ENCODE measurements at regions not wholly inside any gene's neighbourhood (a gene's known extent, or its start where the extent isn't known, plus 50 kb on each side); places are given as distances from the start of the nearest gene placed in this dataset.

DNA sequence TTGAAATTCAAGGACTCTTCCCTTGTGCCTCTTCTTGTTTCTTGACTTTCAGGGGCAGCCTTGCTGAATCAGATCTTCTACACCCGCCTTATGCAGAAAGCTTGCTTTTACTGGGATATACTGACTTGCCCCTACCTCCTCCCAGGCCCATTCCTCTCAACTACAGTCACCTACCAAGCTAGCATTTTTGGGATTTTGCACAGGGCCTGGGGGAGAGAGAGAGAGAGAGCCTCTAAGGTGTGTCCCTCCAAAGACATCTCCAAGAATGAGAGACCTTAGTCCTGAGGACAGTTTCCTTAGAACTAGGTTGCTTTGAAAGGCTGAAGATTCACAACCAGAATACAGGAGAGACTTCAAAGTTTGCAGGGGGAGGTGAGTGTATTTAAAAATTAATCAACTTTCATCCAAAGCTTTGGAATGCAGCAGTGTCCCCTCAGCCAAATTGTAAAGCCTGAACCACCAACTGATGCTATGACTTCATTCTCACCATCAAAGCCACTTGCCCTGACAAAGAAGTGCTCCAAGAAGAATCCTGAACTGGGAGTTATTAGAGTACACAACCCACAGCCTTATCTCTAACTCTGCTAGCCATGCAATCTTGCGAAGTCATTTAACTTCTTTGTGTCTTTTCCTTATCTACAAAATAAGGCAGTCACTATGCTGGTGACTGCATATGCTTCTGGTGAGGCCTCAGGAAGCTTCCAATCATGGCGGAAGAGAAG, 96.1 kb upstream of the EGLN3 start:
- no peak overlapping the region for H3K27ac ChIP-seq (ENCODE audit: low read depth in 1 of 2, low read length in 2 of 2)
- H3K27me3 ChIP-seq (ENCODE audit: control insufficient read depth in 1 of 2, insufficient read depth in 2 of 2, low read length in 1 of 2): no peaks in the 10 kb centered on the region
- H3K4me1 ChIP-seq (ENCODE audit: control insufficient read depth in 1 of 2, insufficient read depth in 2 of 2, low read length in 2 of 2): no peaks in the 10 kb centered on the region
- H3K4me3 ChIP-seq (ENCODE audit: low read length in 2 of 2): no peak overlapping the region
- intact Hi-C loops (cut with DNase I): no loop called here
- DNase-seq: no peak
- no peak for ATAC-seq (ENCODE audit: low FRiP score)
- H3K36me3 ChIP-seq (ENCODE audit: control insufficient read depth in 1 of 2, insufficient read depth in 2 of 2, low read length in 1 of 2): no peaks in the 10 kb centered on the region
- 96 to 98% methylated on average over 3 of the region's 3 CpGs for WGBS, 2 donors
- H3K9me3 ChIP-seq (ENCODE audit: control insufficient read depth, low read length): no peaks in the 10 kb centered on the region

DNA sequence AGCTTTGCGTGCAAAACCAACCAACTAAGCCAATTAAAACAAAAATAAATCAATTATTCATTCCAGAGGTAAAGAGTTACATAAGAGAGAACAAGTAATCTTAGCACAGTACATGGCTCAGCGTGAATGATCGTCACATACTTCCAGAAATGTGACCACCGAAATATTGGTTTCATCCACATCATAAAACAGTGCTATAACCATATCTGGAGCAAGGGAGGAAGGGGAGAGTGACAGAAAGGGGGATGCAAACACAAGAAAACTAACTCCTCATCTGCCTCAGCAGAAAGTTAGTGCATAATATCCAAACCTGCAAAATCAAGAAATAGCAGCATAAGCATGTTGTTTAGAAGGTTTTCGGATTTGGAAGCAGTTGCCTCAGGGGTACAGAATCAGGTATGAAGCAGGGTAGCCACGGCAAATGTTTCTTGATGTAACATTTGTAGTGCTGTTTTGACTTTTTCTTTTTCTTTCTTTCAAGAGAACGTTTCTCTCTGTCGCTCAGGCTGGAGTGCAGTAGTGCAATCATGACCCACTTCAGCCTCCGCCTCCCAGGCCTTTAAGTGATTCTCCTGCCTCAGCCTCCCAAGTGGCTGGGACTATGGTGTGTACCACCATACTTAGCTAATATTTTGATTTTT, 93.9 kb upstream of the EGLN3 start:
- ATAC-seq (ENCODE audit: low FRiP score): no peak
- 77 to 82% methylated on average over 9 of the region's 9 CpGs for WGBS, 2 donors

DNA sequence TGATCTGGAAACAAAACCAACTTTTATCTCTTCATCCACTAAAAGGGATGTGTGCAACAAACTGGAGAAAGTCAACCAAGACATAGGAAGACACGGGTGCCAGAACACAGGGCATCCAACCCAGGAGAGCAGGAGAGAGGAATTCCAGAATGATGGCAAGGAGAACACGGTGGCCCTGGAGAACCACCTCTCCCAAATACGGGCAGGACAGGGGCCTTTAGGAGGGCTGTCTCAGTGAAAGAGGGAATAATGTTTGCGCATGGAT, 93.4 kb upstream of the EGLN3 start:
- WGBS, 2 donors: 84 to 93% methylated on average over 4 of the region's 4 CpGs

More for the DNA sequence above, 93.9 kb upstream of the EGLN3 start:
- Histone ChIP-seq H3K4me3 (ENCODE audit: low read length in 2 of 2) (no peak overlapping the region), H3K4me1 (ENCODE audit: control insufficient read depth in 1 of 2, insufficient read depth in 2 of 2, low read length in 2 of 2) (no peaks in the 10 kb centered on the region), H3K9me3 (ENCODE audit: control insufficient read depth, low read length) (no peaks in the 10 kb centered on the region), H3K27me3 (ENCODE audit: control insufficient read depth in 1 of 2, insufficient read depth in 2 of 2, low read length in 1 of 2) (peaks cover 0 to under 1% of the 10 kb centered on the region in 2 donors), H3K36me3 (ENCODE audit: control insufficient read depth in 1 of 2, insufficient read depth in 2 of 2, low read length in 1 of 2) (no peaks in the 10 kb centered on the region), H3K27ac (ENCODE audit: low read depth in 1 of 2, low read length in 2 of 2) (no peak overlapping the region)
- DNase-seq: no peak
- intact Hi-C loops (cut with DNase I): no loop called here

DNA sequence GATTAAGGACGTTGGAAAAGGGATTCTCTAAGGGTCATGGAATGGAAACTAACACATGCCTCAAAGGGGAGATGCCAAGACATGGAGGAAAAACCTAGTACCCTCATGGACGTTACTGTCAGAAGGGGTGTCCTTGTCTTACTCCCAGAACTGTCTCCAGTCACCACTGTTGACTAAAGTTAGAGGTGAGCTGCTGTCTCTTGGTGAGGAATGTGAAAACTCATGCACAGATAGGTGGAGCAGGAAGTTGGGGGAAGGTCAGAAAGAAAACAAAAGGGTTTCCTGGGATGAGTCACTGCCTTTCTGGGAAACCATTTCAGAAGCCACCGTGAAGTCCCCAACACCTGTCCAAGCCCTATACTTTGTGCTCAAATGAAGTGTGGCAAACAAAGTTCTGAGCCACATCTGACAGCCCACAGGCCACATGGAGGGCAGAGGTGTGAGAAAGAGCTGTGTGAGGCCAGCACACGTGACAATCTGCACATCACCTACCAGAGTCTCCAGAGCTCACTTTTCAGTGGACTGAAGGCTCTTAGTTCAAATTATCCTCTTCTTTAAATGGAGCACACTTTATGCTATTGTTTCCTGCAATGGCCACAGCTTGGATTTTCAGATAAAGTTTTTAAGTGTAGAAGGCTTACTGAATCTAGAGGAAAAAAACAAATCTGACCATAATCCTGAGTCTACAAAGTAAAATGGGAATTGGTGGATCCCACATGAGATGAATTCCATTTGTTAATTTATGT, 92.9 kb upstream of the EGLN3 start:
- H3K36me3 ChIP-seq (ENCODE audit: control insufficient read depth in 1 of 2, insufficient read depth in 2 of 2, low read length in 1 of 2): no peaks in the 10 kb centered on the region
- intact Hi-C loops (cut with DNase I): no loop called here
- peaks cover 0 to 2% of the 10 kb centered on the region in 2 donors for H3K27me3 ChIP-seq (ENCODE audit: control insufficient read depth in 1 of 2, insufficient read depth in 2 of 2, low read length in 1 of 2)
- no peak overlapping the region for H3K27ac ChIP-seq (ENCODE audit: low read depth in 1 of 2, low read length in 2 of 2)
- H3K4me3 ChIP-seq (ENCODE audit: low read length in 2 of 2): no peak overlapping the region
- ATAC-seq (ENCODE audit: low FRiP score) (no peak), DNase-seq (no peak)
- no peaks in the 10 kb centered on the region for H3K9me3 ChIP-seq (ENCODE audit: control insufficient read depth, low read length)
- 57 to 59% methylated on average over 4 of the region's 4 CpGs for WGBS, 2 donors
- H3K4me1 ChIP-seq (ENCODE audit: control insufficient read depth in 1 of 2, insufficient read depth in 2 of 2, low read length in 2 of 2): no peaks in the 10 kb centered on the region

More for the DNA sequence above, 93.4 kb upstream of the EGLN3 start:
- no peaks in the 10 kb centered on the region for H3K36me3 ChIP-seq (ENCODE audit: control insufficient read depth in 1 of 2, insufficient read depth in 2 of 2, low read length in 1 of 2)
- no peak overlapping the region for H3K4me3 ChIP-seq (ENCODE audit: low read length in 2 of 2)
- no peaks in the 10 kb centered on the region for H3K4me1 ChIP-seq (ENCODE audit: control insufficient read depth in 1 of 2, insufficient read depth in 2 of 2, low read length in 2 of 2)
- DNase-seq (no peak), ATAC-seq (ENCODE audit: low FRiP score) (no peak)
- H3K9me3 ChIP-seq (ENCODE audit: control insufficient read depth, low read length): no peaks in the 10 kb centered on the region
- intact Hi-C loops (cut with DNase I): no loop called here
- peaks cover 0 to 2% of the 10 kb centered on the region in 2 donors for H3K27me3 ChIP-seq (ENCODE audit: control insufficient read depth in 1 of 2, insufficient read depth in 2 of 2, low read length in 1 of 2)
- H3K27ac ChIP-seq (ENCODE audit: low read depth in 1 of 2, low read length in 2 of 2): no peak overlapping the region

DNA sequence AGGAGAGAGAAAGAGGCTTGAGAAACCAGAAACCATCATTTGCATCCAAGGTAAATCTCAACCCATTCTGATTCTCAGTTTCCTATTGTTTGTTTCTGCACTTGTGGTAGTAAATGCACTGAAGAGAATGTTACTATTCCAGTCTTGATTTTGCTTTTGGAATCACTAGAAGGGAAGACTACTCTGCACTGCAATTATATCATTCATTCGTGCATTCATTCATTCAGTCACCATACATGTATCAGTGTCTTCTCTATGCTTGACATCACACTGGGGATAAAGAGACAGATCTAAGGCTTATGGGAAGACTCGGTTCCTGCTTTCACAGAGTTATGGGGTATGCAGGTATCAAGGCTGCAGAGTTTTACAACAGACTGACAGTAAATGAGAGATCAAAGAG, 90.3 kb upstream of the EGLN3 start:
- DNase-seq (no peak), ATAC-seq (ENCODE audit: low FRiP score) (no peak)
- Histone ChIP-seq H3K9me3 (ENCODE audit: control insufficient read depth, low read length) (no peaks in the 10 kb centered on the region), H3K27ac (ENCODE audit: low read depth in 1 of 2, low read length in 2 of 2) (no peak overlapping the region), H3K4me3 (ENCODE audit: low read length in 2 of 2) (no peak overlapping the region), H3K4me1 (ENCODE audit: control insufficient read depth in 1 of 2, insufficient read depth in 2 of 2, low read length in 2 of 2) (no peaks in the 10 kb centered on the region), H3K27me3 (ENCODE audit: control insufficient read depth in 1 of 2, insufficient read depth in 2 of 2, low read length in 1 of 2) (peaks cover 0 to 2% of the 10 kb centered on the region in 2 donors), H3K36me3 (ENCODE audit: control insufficient read depth in 1 of 2, insufficient read depth in 2 of 2, low read length in 1 of 2) (no peaks in the 10 kb centered on the region)
- intact Hi-C loops (cut with DNase I): no loop called here
- 85% methylated on average over 2 of the region's 2 CpGs for WGBS, 2 donors

DNA sequence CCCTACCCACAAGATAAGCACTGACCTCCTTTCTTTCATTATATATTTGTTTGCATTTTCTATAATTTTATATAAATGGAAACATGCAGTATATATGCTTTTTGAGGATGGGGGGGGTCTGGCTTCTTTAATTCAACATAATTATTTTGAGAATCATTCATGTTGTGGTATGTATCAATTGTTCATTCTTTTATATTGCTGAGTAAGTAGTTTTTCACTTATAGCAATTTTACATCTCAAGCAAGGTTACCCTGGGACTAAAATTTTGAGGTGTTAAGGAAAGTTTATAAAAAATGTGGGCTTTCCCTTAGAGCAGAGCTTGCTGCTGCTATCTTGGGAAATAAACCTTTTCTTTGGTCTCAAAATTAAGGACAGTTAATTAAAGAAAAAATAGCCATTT, 89.9 kb upstream of the EGLN3 start:
- Histone ChIP-seq H3K9me3 (ENCODE audit: control insufficient read depth, low read length) (no peaks in the 10 kb centered on the region), H3K27me3 (ENCODE audit: control insufficient read depth in 1 of 2, insufficient read depth in 2 of 2, low read length in 1 of 2) (peaks cover 0 to 2% of the 10 kb centered on the region in 2 donors), H3K4me1 (ENCODE audit: control insufficient read depth in 1 of 2, insufficient read depth in 2 of 2, low read length in 2 of 2) (no peaks in the 10 kb centered on the region), H3K27ac (ENCODE audit: low read depth in 1 of 2, low read length in 2 of 2) (no peak overlapping the region), H3K36me3 (ENCODE audit: control insufficient read depth in 1 of 2, insufficient read depth in 2 of 2, low read length in 1 of 2) (no peaks in the 10 kb centered on the region), H3K4me3 (ENCODE audit: low read length in 2 of 2) (no peak overlapping the region)
- ATAC-seq (ENCODE audit: low FRiP score): no peak
- intact Hi-C loops (cut with DNase I): no loop called here
- DNase-seq: no peak

DNA sequence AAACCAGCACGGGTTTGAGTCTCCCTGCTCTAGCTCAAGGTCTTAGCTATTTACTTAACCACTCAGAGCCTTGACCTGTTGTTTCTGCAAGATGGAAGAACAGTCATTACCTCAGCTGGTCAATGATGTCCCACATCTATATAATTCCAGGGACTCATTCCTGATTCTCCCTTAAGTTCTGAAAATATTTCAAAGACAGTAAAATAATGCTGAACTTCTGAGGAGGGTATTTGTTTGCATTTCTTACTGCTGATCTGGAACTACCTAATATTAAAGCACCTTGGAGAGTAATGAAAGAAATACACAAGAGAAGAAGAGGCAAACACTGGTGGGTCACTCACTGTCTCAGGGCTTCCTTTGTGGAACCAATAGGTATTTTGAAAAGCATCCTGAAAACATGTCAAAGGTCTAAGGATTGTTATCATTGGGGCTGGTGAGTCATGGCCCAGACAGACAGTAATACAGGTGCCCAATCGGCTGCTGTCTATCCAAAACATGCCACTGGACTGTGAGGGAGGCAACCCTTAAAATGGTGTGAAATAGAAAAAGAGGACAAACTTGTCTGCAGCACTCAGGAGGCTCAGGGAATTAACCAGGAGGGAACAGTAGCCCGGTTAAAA, 88.7 kb upstream of the EGLN3 start:
- intact Hi-C loops (cut with DNase I): no loop called here
- Histone ChIP-seq H3K27ac (ENCODE audit: low read depth in 1 of 2, low read length in 2 of 2) (no peak overlapping the region), H3K4me3 (ENCODE audit: low read length in 2 of 2) (no peak overlapping the region), H3K9me3 (ENCODE audit: control insufficient read depth, low read length) (no peaks in the 10 kb centered on the region), H3K36me3 (ENCODE audit: control insufficient read depth in 1 of 2, insufficient read depth in 2 of 2, low read length in 1 of 2) (no peaks in the 10 kb centered on the region), H3K4me1 (ENCODE audit: control insufficient read depth in 1 of 2, insufficient read depth in 2 of 2, low read length in 2 of 2) (no peaks in the 10 kb centered on the region), H3K27me3 (ENCODE audit: control insufficient read depth in 1 of 2, insufficient read depth in 2 of 2, low read length in 1 of 2) (peaks cover 0 to 2% of the 10 kb centered on the region in 2 donors)
- no peak for DNase-seq
- ATAC-seq (ENCODE audit: low FRiP score): no peak
- 73 to 76% methylated on average over 3 of the region's 3 CpGs for WGBS, 2 donors

DNA sequence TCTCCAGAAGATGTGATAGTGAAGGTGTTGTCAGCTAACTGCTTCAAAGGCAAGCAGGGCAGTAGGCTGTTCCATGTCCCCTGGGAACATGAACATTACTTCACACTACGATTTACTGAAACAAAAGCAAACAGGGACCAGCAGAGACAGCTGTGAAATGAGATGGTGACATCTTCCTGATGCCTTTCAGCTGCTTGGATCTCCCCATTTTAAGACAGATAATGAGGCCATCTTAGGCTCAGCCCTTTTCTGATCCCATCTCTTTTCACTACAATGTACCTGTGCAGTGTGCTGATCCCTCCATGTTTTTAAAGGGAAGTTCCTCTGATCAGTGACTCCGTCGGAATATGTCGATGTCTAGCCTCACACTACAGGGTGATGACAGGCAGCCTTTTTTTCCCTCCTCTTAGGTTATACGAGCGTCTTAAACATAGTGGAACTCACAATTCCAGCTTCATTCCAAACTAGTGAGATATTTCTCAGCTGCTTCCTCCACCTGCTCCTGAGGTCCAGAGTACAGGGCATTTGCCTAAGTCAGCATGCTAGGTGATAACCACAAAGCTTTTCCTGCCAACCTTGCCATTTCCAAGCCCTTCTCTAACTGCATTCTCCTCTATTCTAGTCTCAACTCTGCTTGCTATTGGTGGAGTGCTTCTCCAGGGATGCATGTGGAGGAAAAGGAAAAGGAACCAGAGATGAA, 87.6 kb upstream of the EGLN3 start:
- intact Hi-C loops (cut with DNase I): no loop called here
- no peak overlapping the region for H3K4me3 ChIP-seq (ENCODE audit: low read length in 2 of 2)
- 53 to 60% methylated on average over 6 of the region's 6 CpGs for WGBS, 2 donors
- H3K9me3 ChIP-seq (ENCODE audit: control insufficient read depth, low read length): no peaks in the 10 kb centered on the region
- H3K36me3 ChIP-seq (ENCODE audit: control insufficient read depth in 1 of 2, insufficient read depth in 2 of 2, low read length in 1 of 2): no peaks in the 10 kb centered on the region
- no peaks in the 10 kb centered on the region for H3K4me1 ChIP-seq (ENCODE audit: control insufficient read depth in 1 of 2, insufficient read depth in 2 of 2, low read length in 2 of 2)
- DNase-seq (no peak), ATAC-seq (ENCODE audit: low FRiP score) (no peak)
- peaks cover 0 to 2% of the 10 kb centered on the region in 2 donors for H3K27me3 ChIP-seq (ENCODE audit: control insufficient read depth in 1 of 2, insufficient read depth in 2 of 2, low read length in 1 of 2)
- H3K27ac ChIP-seq (ENCODE audit: low read depth in 1 of 2, low read length in 2 of 2): no peak overlapping the region
